GM19395 (cell line): ENCODE measurements at regions not wholly inside any gene's neighbourhood (a gene's known extent, or its start where the extent isn't known, plus 50 kb on each side); places are given as distances from the start of the nearest gene placed in this dataset.
"Not testable (repeated sequence)": the region's sequence is repeated elsewhere in the genome, so short reads cannot be mapped to it uniquely, and the experiment has no call there.

ENCODE experiments used
- ATAC-seq: cut with Tn5 transposase; IDR thresholded peaks from one replicate; pipeline ENCODE4 v1.9.1; 2021; ENCODE audit warnings: mild to moderate bottlenecking, moderate library complexity; ENCODE audit not compliant: unreplicated experiment

GRCh38 chr16:29203046-29203932 lies 203.2 kb downstream of the NPIPB11 start:
- not testable (repeated sequence) for ATAC-seq

- not testable (repeated sequence) for ATAC-seq
Observed at GRCh38 chr16:29202642-29203041, 203.9 kb downstream of the NPIPB11 start.

DNA sequence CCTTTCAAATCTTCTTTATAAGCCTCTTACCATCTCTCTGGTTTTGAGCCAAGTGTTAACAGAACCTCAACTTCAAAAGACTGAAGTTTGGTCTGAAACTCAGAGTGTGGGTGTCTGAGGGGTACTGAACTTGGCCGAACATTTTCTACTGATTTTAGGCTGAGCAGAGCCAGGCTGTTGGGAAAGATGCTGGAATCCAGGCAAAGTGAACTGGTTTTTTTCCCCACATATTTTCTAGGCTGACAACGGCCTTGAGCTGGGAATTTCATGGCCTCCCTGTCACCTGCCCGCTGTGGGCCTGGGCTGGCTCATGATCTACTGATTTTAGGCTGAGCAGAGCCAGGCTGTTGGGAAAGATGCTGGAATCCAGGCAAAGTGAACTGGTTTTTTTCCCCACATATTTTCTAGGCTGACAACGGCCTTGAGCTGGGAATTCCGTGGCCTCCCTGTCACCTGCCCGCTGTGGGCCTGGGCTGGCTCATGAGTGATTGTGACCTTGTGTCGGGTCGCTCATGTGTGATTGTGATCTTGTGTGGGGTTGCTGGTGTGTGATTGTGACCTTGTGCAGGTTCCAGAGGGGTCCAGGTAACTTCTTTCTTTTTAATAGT lies 204.4 kb downstream of the NPIPB11 start:
- not testable (repeated sequence) for ATAC-seq

- not testable (repeated sequence) for ATAC-seq
Observed at GRCh38 chr16:29201296-29202024, 205.1 kb downstream of the NPIPB11 start.

DNA sequence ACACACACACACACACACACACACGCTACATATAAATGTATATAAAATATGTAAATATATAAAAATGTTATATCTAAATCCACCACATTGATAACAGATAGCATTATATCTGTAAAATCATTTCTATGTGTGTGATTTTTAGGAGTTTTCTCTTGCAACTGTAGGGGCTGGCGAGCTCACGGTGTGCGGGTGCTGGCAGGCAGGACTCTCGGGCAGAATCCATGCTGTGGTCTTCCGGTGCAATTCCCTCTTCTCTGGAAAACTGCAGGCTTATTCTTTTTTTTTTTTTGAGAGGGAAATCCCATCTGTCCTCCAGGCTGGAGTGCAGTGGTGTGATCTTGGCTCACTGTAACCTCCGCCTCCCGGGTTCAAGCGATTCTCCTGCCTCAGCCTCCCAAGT lies 205.8 kb downstream of the NPIPB11 start:
- not testable (repeated sequence) for ATAC-seq

GRCh38 chr16:29200135-29200601 lies 206.3 kb downstream of the NPIPB11 start:
- ATAC-seq: not testable (repeated sequence)

DNA sequence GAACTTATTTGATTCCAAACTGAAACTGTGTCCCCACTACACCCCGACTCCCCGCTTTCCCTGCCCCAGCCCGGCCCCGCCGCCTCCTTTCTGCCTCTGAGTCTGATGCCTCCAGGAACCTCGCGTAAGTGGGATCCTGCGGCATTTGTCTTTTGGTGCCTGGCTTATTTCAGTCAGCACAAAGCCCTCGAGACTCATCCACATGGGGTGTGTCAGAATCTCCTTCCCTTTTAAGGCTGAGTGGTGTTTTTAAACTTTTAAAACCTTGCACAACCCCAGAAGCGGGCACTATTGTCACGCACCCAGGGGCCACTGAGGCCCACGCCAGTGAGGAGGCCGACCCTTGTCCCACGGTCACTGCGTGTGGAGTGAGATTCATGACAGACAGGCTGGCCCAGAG lies 206.9 kb downstream of the NPIPB11 start:
- ATAC-seq: not testable (repeated sequence)

DNA sequence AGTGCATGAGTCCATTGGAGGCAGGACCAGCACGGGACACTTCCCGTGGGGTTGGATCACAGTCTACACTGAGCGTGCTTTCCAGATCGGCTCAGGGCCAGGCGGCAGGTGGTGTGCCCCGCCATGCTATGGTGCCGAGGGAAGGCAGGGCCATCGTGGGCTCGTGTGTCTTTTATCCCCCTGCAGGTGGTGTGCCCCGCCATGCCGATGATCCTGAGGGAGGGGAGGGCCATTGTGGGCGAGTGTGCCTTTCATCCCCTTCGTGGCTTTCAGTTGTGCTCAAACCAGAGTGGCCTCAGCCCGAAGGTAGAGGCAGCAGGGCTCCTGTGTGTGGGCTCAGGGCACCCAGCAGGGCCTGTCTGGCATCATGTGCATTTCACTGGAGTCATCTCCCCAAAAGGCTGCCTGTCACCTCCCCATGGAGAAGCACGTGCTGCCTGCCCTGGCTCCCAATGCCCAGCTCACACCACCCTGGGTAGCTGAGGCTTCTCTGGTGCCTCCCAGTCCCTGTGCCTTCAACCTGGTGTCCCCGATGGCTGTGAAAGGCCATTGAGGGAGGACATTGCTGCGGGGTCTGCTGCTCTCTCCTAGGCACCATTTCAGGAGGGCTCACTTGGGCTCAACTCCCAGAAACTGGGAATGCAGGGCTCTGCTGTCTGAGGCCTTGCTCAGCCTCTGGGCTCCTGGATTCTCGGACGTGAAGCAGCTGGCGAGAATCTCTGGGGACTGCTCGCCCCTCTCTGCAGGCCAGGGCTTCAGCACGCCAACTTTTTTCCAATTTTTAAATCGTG lies 207.6 kb downstream of the NPIPB11 start:
- no peak for ATAC-seq

DNA sequence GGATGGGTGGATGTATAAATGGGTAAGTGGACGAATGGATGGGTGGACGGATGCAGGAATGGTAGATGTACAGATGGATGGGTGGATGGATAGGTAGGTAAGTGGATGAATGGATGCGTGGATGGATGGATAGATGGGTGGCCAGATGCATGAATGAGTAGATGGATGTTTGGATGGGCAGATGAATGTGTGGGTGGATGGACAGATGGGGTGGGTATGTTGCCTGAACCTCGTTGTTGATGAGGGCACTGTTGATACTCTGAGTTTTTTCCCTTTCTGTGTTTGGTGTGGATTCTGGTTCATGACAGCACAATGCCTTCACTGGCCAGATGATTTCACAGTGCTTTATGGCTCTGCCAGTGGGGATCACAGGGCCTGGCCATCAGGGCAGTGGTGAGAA lies 208.3 kb downstream of the NPIPB11 start:
- ATAC-seq: no peak

DNA sequence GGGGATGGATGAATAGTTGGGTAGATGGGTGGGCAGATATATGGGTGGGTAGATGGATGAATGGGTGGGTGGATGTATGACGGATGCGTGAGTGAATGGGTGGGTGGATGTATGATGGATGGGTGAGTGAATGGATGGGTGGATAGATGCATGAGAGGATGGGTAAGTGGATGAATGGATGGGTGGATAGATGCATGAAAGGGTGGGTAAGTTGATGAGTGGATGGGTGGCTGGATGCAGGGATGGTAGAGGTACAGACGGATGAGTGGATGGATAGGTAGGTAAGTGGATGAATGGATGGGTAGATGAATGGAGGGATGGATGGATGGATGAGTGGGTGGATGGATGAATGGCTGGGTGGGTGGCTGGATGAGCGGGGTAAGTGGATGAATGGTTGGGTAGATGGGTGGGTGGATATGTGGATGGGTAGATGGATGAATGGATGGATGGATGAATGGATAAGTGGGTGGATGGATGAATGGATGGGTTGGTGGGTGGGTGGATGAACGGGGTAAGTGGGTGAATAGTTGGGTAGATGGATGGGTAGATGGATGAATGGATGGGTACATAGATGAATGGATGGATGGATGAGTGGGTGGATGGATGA lies 208.9 kb downstream of the NPIPB11 start:
- not testable (repeated sequence) for ATAC-seq

- ATAC-seq: not testable (repeated sequence)
Observed at GRCh38 chr16:29196746-29197145, 209.8 kb downstream of the NPIPB11 start.

GRCh38 chr16:29195116-29195872 lies 210.4 kb downstream of the LAT start:
- not testable (repeated sequence) for ATAC-seq

- not testable (repeated sequence) for ATAC-seq
Observed at GRCh38 chr16:29194185-29194844, 209.5 kb downstream of the LAT start.

GRCh38 chr16:29193634-29194033 lies 208.8 kb downstream of the LAT start:
- ATAC-seq: not testable (repeated sequence)

- ATAC-seq: not testable (repeated sequence)
Observed at GRCh38 chr16:29193248-29193574, 208.4 kb downstream of the LAT start.

- no peak for ATAC-seq
Observed at GRCh38 chr16:29192329-29193247, 207.7 kb downstream of the LAT start.

DNA sequence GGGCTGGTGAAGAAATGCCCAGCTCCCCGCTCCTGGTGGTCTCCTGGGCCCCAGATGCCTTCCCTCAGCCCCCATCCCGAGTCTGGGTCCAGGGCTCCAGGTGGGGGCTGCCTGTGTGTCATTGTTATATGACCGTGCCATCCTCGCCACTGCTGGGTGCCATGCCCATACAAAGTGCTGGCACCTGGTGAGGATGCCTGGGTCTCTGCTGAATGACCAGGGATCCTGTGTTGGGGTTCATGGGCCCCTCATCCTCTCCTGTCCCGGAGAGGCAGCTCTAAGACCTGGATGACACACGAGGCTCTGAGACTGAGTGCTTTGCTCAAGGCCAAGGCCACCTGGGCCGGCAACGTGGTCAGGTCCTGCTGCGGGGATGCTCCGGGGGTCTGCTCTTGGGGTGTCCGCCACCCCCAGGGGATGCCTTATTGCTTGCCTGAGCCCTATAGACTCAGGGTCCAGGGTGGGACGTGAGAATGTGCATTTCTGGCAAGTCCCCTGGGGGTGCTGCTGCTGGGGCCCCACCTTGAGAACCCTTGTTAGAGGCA lies 206.9 kb downstream of the LAT start:
- not testable (repeated sequence) for ATAC-seq
